RWPE1 (cell line): ENCODE measurements at regions not wholly inside any gene's neighbourhood (a gene's known extent, or its start where the extent isn't known, plus 50 kb on each side); places are given as distances from the start of the nearest gene placed in this dataset.

Experiments used
- CTCF ChIA-PET: fragments of 350-600 bp; sonication (Branson Sonifier 250); formaldehyde crosslinking; extraction: SDS; loops from one replicate; lab custom pipeline; 2021; lab: Yijun Ruan, JAX
- POLR2A ChIA-PET: fragments of 400-600 bp; formaldehyde crosslinking; extraction: SDS; loops from one replicate; lab custom pipeline; 2020; ENCODE audit warnings: antibody characterized with exemption; ENCODE audit not compliant: low non-redundant PET; lab: Yijun Ruan, JAX
- DNase-seq: peaks from one replicate; pipeline ENCODE4 v3.0.0; 2012; ENCODE audit warnings: low spot score
- H3K27ac ChIP-seq: fragments of 450-650 bp; 2 replicates; pipeline ENCODE4 v1.5.1; 2017
- TF ChIP-seq, protein P1 (sequence below): fragments of 450-650 bp; conservative IDR thresholded peaks from 2 replicates; pipeline ENCODE4 v1.5.1; 2017; ENCODE audit warnings: low read depth, mild to moderate bottlenecking

DNA sequence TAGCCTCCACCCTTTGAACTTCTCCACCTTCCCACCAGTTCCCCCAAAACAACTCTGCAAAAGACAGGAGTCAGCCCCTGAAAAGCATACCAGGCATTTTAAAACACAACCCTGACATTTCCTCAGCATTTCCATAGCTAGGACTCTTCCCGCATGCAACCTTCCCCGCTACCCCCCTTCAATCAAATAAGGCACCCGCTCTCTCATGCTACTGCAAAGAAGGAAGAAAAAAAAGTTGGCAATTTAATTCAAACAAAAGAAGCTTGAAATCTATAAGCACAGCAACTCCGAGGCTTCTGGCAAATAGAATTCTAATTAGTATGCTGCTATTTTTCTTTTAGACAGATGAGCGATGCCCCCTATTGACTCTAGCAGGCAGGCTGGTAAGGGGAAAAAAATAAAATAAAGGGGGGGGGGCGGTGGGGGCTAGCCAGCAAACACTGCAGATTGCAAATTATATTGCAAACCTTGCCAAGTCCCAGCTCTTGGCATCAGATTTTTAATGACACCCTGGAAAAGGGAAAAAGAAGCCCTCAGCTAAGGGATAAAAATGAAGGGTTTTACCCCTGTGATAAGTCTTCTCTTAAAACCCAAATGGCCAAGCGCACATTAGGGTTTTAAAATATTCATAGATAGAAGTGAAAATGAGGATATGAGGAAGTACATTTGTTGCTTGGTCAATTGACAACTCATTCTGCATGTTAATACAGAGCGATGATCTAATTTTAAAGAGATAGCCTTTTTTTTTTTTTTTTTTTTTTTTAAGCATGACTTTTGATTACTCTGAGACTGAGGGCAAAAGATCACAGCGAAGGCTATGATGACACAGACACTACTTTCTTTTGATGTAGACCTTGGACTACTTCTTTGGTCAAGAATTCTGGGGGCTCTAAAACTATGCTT is 255.2 kb downstream of the NR2F2 start:
- TF ChIP-seq, protein P1, sequence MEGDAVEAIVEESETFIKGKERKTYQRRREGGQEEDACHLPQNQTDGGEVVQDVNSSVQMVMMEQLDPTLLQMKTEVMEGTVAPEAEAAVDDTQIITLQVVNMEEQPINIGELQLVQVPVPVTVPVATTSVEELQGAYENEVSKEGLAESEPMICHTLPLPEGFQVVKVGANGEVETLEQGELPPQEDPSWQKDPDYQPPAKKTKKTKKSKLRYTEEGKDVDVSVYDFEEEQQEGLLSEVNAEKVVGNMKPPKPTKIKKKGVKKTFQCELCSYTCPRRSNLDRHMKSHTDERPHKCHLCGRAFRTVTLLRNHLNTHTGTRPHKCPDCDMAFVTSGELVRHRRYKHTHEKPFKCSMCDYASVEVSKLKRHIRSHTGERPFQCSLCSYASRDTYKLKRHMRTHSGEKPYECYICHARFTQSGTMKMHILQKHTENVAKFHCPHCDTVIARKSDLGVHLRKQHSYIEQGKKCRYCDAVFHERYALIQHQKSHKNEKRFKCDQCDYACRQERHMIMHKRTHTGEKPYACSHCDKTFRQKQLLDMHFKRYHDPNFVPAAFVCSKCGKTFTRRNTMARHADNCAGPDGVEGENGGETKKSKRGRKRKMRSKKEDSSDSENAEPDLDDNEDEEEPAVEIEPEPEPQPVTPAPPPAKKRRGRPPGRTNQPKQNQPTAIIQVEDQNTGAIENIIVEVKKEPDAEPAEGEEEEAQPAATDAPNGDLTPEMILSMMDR: 0 out of 2 replicates have a peak, but pooled peaks have one; percentile 7
- POLR2A ChIA-PET: no interaction called here
- CTCF ChIA-PET: interaction anchor here (0.6 to 0.7 kb wide), 6 partner anchors 20 to 1915 kb away, joined by 3 to 7 read pairs (median 4); no protein-coding TSS in a partner anchor
- no peak overlapping the region for H3K27ac ChIP-seq
- no peak for DNase-seq

DNA sequence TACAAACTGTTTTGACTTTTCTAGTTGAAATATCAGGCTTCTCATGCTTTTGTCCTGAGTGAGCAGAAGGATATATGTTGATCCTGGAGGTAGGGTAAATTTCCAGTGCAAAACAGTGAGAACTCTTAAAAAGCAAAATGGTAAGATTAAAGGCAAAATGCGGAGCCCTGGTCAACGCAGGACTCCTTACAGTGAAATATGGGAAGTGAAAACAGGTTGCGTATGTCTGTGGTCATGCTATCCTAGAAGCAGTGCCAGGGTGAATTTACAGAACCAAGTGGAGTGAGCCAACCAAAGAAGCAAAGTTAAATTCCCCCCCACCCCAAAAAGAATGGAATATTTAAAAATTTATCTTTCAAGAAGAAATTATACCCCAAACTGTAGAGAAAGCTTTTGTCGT is 256.4 kb downstream of the NR2F2 start:
- CTCF ChIA-PET: no interaction called here
- no peak overlapping the region for H3K27ac ChIP-seq
- DNase-seq: no peak
- TF ChIP-seq, protein P1: no peak
- POLR2A ChIA-PET: no interaction called here

DNA sequence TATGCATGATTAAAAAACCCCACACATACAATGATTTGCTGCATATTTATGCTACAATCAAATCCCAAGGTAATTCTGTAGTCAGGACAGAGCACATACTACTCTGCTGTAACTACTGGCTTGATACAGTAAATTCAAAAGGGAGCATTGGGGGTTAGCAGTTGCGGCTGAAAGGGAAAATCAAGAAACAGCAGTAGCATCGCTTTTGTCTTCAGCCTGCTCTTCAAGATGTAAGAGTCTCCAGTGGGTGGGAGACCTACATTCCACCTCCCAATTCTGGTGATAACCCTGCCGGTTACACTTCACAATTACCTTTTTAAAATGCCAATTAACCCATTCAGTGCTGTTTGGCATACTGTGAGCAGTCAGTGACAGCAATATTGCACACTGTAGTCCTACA is 259.4 kb downstream of the NR2F2 start:
- TF ChIP-seq, protein P1: no peak
- ChIA-PET POLR2A (no interaction called here), CTCF (no interaction called here)
- no peak overlapping the region for H3K27ac ChIP-seq
- DNase-seq: no peak

DNA sequence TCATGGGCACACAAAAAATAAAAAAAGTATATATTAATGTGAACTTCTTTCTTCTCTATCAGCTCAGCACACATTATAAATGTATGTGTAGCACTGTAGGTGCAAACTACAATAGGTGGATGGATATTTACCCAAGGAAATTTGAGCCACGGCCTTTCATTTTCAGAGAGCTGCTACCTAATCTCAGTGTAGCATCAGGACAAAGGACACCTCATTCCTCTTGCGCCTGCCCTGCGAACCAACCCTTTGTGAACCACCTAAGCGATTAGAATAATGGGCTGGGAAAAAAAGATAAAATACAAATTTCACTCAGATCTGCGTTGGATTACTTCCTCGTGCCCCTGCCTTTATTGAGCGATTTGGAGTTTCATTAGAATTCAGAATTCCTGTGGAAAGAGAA is 263.2 kb downstream of the NR2F2 start:
- POLR2A ChIA-PET: no interaction called here
- H3K27ac ChIP-seq: no peak overlapping the region
- TF ChIP-seq, protein P1: no peak
- CTCF ChIA-PET: no interaction called here
- DNase-seq: no peak

DNA sequence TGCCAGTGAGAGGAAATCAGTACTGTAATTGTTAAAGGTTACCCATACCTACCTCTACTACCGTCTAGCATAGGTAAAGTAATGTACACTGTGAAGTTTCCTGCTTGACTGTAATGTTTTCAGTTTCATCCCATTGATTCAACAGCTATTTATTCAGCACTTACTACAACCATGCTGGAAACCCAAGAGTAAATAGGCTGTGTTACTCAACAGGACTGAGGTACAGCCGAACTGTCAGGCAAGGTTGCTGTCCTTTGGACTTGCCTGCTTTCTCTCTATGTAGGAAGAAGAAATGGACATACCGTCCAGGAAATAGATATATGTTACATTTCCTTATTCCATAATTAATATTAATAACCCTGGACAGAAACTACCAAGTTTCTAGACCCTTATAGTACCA is 265.5 kb downstream of the NR2F2 start:
- H3K27ac ChIP-seq: no peak overlapping the region
- ChIA-PET CTCF (no interaction called here), POLR2A (no interaction called here)
- DNase-seq: no peak
- TF ChIP-seq, protein P1: no peak

DNA sequence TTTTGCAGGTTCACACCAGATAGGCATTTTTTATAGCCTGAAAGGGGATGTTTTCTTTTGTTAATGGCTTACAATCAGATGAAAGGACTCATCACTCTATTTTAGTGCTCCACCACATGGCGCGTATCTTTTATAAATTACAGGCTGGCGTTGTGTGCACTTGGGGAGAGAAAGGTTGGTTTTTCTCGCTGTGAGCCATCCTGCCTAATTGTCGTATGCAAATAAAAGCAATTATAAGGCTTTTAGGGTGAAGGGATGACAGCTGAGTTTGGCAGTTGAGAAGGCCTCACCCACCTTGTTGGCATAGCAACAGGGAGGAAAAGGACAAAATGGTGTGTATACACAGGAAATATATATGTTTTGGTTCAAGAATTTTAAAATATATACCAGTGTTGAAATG is 268.0 kb downstream of the NR2F2 start:
- H3K27ac ChIP-seq: no peak overlapping the region
- no peak for DNase-seq
- TF ChIP-seq, protein P1: no peak
- ChIA-PET CTCF (no interaction called here), POLR2A (no interaction called here)
